ENCODE measurements at regions not wholly inside any gene's neighbourhood (a gene's known extent, or its start where the extent isn't known, plus 50 kb on each side); places are given as distances from the start of the nearest gene placed in this dataset.

GRCh38 chr4:183763990-183764754 is 105.1 kb downstream of the TRAPPC11 start:
- no peak for DNase-seq

GRCh38 chr4:183765251-183765911 is 106.3 kb downstream of the TRAPPC11 start:
- DNase-seq, result no peak

GRCh38 chr4:183766140-183766539 is 107.0 kb downstream of the TRAPPC11 start:
- DNase-seq, result no peak

- no peak for DNase-seq
Measured at GRCh38 chr4:183770906-183771305, 111.8 kb downstream of the TRAPPC11 start.

- DNase-seq, result no peak
Measured at GRCh38 chr4:183772361-183772760, 113.3 kb downstream of the TRAPPC11 start.

- DNase-seq, result no peak
Measured at GRCh38 chr4:183773790-183774189, 114.7 kb downstream of the TRAPPC11 start.

GRCh38 chr4:183783306-183783705 is 121.8 kb upstream of the STOX2 start:
- no peak for DNase-seq

GRCh38 chr4:183783991-183784553 is 121.0 kb upstream of the STOX2 start:
- DNase-seq, result no peak

GRCh38 chr4:183788308-183788905 is 116.7 kb upstream of the STOX2 start:
- no peak for DNase-seq

- DNase-seq, result no peak
Measured at GRCh38 chr4:183789657-183790056, 115.5 kb upstream of the STOX2 start.

GRCh38 chr4:183790661-183791060 is 114.4 kb upstream of the STOX2 start:
- no peak for DNase-seq

GRCh38 chr4:183797011-183797444 is 108.1 kb upstream of the STOX2 start:
- no peak for DNase-seq

- DNase-seq, result peak in 1 of 5 experiments; percentile 33
Measured at GRCh38 chr4:183797445-183798300, 107.4 kb upstream of the STOX2 start.

GRCh38 chr4:183798301-183799253 is 106.5 kb upstream of the STOX2 start:
- DNase-seq, result peak in 1 of 5 experiments; percentile 38

GRCh38 chr4:183801457-183802165 is 103.5 kb upstream of the STOX2 start:
- DNase-seq, result no peak

- no peak for DNase-seq
Measured at GRCh38 chr4:183806341-183806740, 98.8 kb upstream of the STOX2 start.

- DNase-seq, result no peak
Measured at GRCh38 chr4:183807420-183808096, 97.5 kb upstream of the STOX2 start.

- DNase-seq, result no peak
Measured at GRCh38 chr4:183808097-183808456, 97.0 kb upstream of the STOX2 start.

- DNase-seq, result no peak
Measured at GRCh38 chr4:183812567-183812966, 92.5 kb upstream of the STOX2 start.

GRCh38 chr4:183814461-183814860 is 90.6 kb upstream of the STOX2 start:
- no peak for DNase-seq

Measured in T-helper 2 cell (primary cell).